Mucosa of rectum (tissue), 2 donors: ENCODE measurements at regions not wholly inside any gene's neighbourhood (a gene's known extent, or its start where the extent isn't known, plus 50 kb on each side); places are given as distances from the start of the nearest gene placed in this dataset.

Experiments used
- H3K27ac ChIP-seq, 2 donors: one replicate each; pipeline ENCODE4 v1.7.0; 2013; ENCODE audit warnings: inconsistent platforms in 2 of 2, low read depth in 2 of 2, low read length in 2 of 2
- H3K27me3 ChIP-seq, 2 donors: one replicate each; pipeline ENCODE4 v1.7.0; 2013; ENCODE audit warnings: low read length in 2 of 2; ENCODE audit not compliant: control insufficient read depth in 2 of 2, insufficient read depth in 2 of 2
- H3K36me3 ChIP-seq, 2 donors: one replicate each; pipeline ENCODE4 v1.7.0; 2013; ENCODE audit warnings: low read length in 2 of 2; ENCODE audit not compliant: control insufficient read depth in 2 of 2, insufficient read depth in 2 of 2
- H3K4me1 ChIP-seq, 2 donors: one replicate each; pipeline ENCODE4 v1.7.0; 2013; ENCODE audit warnings: low read length in 2 of 2, mild to moderate bottlenecking in 1 of 2; ENCODE audit not compliant: control insufficient read depth in 2 of 2, insufficient read depth in 2 of 2
- H3K4me3 ChIP-seq, 2 donors: one replicate each; pipeline ENCODE4 v1.7.0; 2013; ENCODE audit warnings: low read length in 2 of 2
- H3K9ac ChIP-seq, 2 donors: one replicate each; pipeline ENCODE4 v1.7.0; 2013; ENCODE audit warnings: low read length in 2 of 2, low read depth in 1 of 2, mild to moderate bottlenecking in 1 of 2
- H3K9me3 ChIP-seq, 2 donors: one replicate each; pipeline ENCODE4 v1.7.0; 2013; ENCODE audit warnings: low read length in 2 of 2; ENCODE audit not compliant: control insufficient read depth in 2 of 2
- donor health status: healthy.
- donor health status: Normal muscosa, but diverticular disease.

- Histone ChIP-seq H3K36me3 (no peaks in the 10 kb centered on the region), H3K27ac (no peak overlapping the region), H3K4me3 (no peak overlapping the region), H3K27me3 (no peaks in the 10 kb centered on the region), H3K9ac (no peak overlapping the region), H3K9me3 (peaks cover 0 to 3% of the 10 kb centered on the region in 2 donors), H3K4me1 (no peaks in the 10 kb centered on the region)
Observed at GRCh38 chr10:60675236-60675635, 103.0 kb upstream of the CDK1 start.

- Histone ChIP-seq H3K9me3 (peaks cover 0 to 3% of the 10 kb centered on the region in 2 donors), H3K36me3 (no peaks in the 10 kb centered on the region), H3K27ac (no peak overlapping the region), H3K9ac (no peak overlapping the region), H3K4me1 (no peaks in the 10 kb centered on the region), H3K27me3 (no peaks in the 10 kb centered on the region), H3K4me3 (no peak overlapping the region)
Observed at GRCh38 chr10:60669501-60669900, 108.8 kb upstream of the CDK1 start.

- no peaks in the 10 kb centered on the region for H3K9me3 ChIP-seq
- H3K4me1 ChIP-seq = no peaks in the 10 kb centered on the region
- H3K27me3 ChIP-seq = no peaks in the 10 kb centered on the region
- no peaks in the 10 kb centered on the region for H3K36me3 ChIP-seq
- H3K27ac ChIP-seq = no peak overlapping the region
- no peak overlapping the region for H3K4me3 ChIP-seq
- no peak overlapping the region for H3K9ac ChIP-seq
Observed at GRCh38 chr10:60666221-60666620, 112.1 kb upstream of the CDK1 start.

DNA sequence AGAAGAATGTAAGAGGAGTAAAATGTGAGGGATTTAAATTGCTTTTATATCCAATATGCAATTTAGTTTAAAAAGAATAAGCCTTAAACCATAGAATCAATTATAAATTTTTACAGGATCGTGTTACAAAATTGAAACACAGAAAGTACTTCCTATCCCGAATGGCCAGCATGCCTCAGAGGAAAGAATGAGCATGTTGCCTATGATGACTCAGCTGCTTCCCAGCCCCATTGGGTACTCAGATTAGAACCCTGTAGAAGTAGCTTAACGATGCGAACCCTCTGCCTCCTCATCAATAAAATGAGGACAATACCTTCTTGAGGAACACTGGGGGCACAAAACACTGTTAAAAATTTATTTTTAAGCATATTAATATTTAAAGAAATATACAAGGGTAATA, 113.4 kb upstream of the CDK1 start:
- H3K27me3 ChIP-seq = no peaks in the 10 kb centered on the region
- no peaks in the 10 kb centered on the region for H3K4me1 ChIP-seq
- H3K27ac ChIP-seq = no peak overlapping the region
- H3K9me3 ChIP-seq = no peaks in the 10 kb centered on the region
- H3K36me3 ChIP-seq = no peaks in the 10 kb centered on the region
- no peak overlapping the region for H3K9ac ChIP-seq
- H3K4me3 ChIP-seq = no peak overlapping the region

DNA sequence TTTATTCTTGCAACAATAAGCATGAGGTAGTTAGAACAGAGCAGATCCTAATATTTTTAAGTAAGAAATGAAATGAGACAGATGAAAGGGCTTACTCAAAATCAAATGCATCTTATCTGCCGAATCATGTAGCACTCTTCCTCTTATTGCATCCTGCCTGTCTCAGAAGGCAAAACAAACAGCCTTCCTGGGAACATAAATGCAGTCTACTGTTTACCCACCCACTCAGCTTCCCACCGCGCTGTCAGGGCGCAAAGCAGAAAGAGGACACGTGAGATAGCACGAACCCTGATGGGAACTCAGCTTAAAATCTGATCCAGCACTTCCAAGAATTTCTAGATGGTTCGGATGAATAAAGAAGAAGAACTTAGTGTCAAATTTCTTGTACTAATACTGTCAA, 114.4 kb upstream of the CDK1 start:
- no peak overlapping the region for H3K9ac ChIP-seq
- no peaks in the 10 kb centered on the region for H3K36me3 ChIP-seq
- H3K4me3 ChIP-seq = no peak overlapping the region
- H3K4me1 ChIP-seq = no peaks in the 10 kb centered on the region
- H3K27me3 ChIP-seq = no peaks in the 10 kb centered on the region
- no peaks in the 10 kb centered on the region for H3K9me3 ChIP-seq
- H3K27ac ChIP-seq = no peak overlapping the region

- H3K4me1 ChIP-seq = no peaks in the 10 kb centered on the region
- H3K27me3 ChIP-seq = no peaks in the 10 kb centered on the region
- H3K27ac ChIP-seq = no peak overlapping the region
- no peaks in the 10 kb centered on the region for H3K9me3 ChIP-seq
- no peaks in the 10 kb centered on the region for H3K36me3 ChIP-seq
- no peak overlapping the region for H3K9ac ChIP-seq
- H3K4me3 ChIP-seq = no peak overlapping the region
Observed at GRCh38 chr10:60662917-60663614, 115.2 kb upstream of the CDK1 start.

GRCh38 chr10:60661637-60662036, 116.6 kb upstream of the CDK1 start:
- Histone ChIP-seq H3K4me1 (no peaks in the 10 kb centered on the region), H3K27ac (no peak overlapping the region), H3K9ac (no peak overlapping the region), H3K27me3 (no peaks in the 10 kb centered on the region), H3K36me3 (no peaks in the 10 kb centered on the region), H3K9me3 (no peaks in the 10 kb centered on the region), H3K4me3 (no peak overlapping the region)

DNA sequence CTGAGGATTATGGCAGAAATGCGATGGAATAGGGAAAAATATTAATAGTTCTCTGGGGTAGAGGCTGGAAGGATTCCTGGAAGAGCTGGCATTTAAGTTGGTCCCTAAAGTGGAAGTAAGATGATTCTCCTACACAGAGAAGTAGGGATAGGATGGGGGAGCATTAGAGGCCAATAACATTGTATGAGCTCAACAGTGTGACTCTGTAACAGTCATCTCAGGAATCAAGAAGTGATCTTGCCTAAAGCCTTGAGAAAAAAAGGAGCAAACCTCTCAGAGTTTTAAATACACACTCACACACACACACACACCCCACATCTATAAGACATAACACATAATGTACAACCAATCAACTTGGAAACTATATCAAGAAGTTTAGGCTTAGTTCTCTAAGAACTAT, 117.7 kb upstream of the CDK1 start:
- Histone ChIP-seq H3K4me3 (no peak overlapping the region), H3K27ac (no peak overlapping the region), H3K27me3 (no peaks in the 10 kb centered on the region), H3K36me3 (no peaks in the 10 kb centered on the region), H3K9ac (no peak overlapping the region), H3K9me3 (no peaks in the 10 kb centered on the region), H3K4me1 (no peaks in the 10 kb centered on the region)

DNA sequence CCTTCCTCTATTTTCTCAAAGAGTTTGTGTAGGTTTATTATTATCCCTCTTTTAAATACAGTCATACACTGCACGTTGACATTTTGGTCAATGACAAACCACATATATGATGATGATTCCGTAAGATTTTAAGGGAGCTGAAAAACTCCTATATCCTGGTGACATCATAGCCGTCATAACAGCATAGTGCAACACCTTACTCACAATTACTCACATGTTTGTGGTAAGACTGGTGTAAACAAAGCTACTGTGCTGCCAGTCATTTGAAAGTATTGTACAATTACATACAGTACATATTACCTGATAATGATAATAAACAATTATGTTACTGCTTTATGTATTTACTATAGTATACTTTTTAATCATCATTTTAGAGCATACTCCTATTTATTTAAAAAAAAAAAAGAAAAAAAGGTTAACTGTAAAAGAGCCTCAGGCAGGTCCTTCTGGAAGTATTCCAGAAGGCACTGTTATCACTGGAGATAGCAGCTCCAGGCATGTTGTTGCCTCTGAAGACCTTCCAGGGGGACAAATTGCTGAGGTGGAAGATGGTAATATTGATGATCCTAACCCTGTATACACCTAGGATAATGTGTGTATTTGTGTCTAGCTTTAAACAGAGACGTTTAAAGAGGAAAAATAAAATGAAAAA, 123.3 kb upstream of the CDK1 start:
- Histone ChIP-seq H3K4me1 (no peaks in the 10 kb centered on the region), H3K4me3 (no peak overlapping the region), H3K9ac (no peak overlapping the region), H3K9me3 (no peaks in the 10 kb centered on the region), H3K27me3 (no peaks in the 10 kb centered on the region), H3K27ac (no peak overlapping the region), H3K36me3 (no peaks in the 10 kb centered on the region)

DNA sequence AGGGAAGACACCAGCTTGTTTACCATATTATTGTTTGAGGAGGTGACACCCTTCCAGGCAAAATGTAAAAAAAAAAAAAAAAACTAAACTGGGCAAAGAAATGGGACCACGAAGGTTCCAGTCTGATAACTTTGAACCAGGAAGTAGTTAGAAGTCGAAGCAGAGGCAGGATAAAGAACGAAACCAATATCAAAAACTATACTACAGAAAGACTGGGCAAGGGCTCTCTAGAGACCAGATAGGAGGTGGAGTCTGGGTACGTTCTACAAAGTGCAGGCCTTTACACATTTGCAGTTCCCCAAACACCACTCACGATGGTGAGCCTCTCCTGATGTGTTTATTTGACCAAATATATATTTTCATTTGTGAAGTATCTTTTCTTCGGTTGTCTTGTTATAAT, 125.7 kb upstream of the CDK1 start:
- Histone ChIP-seq H3K27me3 (no peaks in the 10 kb centered on the region), H3K9ac (no peak overlapping the region), H3K36me3 (no peaks in the 10 kb centered on the region), H3K4me1 (no peaks in the 10 kb centered on the region), H3K9me3 (no peaks in the 10 kb centered on the region), H3K4me3 (no peak overlapping the region), H3K27ac (no peak overlapping the region)
